Ishikawa (cell line): ENCODE measurements at regions not wholly inside any gene's neighbourhood (a gene's known extent, or its start where the extent isn't known, plus 50 kb on each side); places are given as distances from the start of the nearest gene placed in this dataset.

Experiments
- YY1 ChIP-seq: IDR thresholded peaks from 2 replicates; pipeline ENCODE4 v1.6.1; 2012; ENCODE audit warnings: low read depth
- TF ChIP-seq, protein P1 (sequence below): IDR thresholded peaks from 2 replicates; pipeline ENCODE4 v1.6.1; 2012
- TF ChIP-seq, protein P2 (sequence below): IDR thresholded peaks from 2 replicates; pipeline ENCODE4 v1.6.1; 2012; ENCODE audit warnings: low read depth, mild to moderate bottlenecking

DNA sequence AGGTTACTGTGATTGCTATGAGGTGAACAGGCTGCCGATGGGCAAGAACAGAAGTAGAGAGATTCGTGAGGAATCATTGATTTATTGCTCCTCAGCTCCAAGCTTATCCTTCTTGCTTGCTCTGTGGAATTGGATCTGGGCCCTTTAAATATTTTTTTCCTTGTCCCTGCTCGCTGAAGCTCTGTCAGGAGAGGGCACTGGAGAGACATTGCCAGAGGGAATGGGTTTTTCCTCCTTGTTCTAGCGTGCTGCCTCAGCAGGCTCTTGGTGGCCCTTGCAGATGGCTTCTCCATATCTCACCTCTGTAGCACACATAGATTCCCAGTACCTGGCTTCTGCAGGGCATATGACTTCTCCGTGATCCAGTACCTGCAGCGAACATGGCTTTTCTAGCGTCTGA lies 67.4 kb downstream of the CNGA2 start:
- TF ChIP-seq, protein P1, sequence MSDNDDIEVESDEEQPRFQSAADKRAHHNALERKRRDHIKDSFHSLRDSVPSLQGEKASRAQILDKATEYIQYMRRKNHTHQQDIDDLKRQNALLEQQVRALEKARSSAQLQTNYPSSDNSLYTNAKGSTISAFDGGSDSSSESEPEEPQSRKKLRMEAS: no peak
- TF ChIP-seq, protein P2, sequence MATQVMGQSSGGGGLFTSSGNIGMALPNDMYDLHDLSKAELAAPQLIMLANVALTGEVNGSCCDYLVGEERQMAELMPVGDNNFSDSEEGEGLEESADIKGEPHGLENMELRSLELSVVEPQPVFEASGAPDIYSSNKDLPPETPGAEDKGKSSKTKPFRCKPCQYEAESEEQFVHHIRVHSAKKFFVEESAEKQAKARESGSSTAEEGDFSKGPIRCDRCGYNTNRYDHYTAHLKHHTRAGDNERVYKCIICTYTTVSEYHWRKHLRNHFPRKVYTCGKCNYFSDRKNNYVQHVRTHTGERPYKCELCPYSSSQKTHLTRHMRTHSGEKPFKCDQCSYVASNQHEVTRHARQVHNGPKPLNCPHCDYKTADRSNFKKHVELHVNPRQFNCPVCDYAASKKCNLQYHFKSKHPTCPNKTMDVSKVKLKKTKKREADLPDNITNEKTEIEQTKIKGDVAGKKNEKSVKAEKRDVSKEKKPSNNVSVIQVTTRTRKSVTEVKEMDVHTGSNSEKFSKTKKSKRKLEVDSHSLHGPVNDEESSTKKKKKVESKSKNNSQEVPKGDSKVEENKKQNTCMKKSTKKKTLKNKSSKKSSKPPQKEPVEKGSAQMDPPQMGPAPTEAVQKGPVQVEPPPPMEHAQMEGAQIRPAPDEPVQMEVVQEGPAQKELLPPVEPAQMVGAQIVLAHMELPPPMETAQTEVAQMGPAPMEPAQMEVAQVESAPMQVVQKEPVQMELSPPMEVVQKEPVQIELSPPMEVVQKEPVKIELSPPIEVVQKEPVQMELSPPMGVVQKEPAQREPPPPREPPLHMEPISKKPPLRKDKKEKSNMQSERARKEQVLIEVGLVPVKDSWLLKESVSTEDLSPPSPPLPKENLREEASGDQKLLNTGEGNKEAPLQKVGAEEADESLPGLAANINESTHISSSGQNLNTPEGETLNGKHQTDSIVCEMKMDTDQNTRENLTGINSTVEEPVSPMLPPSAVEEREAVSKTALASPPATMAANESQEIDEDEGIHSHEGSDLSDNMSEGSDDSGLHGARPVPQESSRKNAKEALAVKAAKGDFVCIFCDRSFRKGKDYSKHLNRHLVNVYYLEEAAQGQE: no peak
- no peak for TF ChIP-seq YY1
